Breast epithelium (tissue), 3 donors: ENCODE measurements at regions not wholly inside any gene's neighbourhood (a gene's known extent, or its start where the extent isn't known, plus 50 kb on each side); places are given as distances from the start of the nearest gene placed in this dataset.

Source experiments
- CTCF ChIP-seq, 3 donors: fragments of 450-650 bp; IDR thresholded peaks; one replicate each; pipeline ENCODE4 v1.5.1; 2016 to 2017; ENCODE audit warnings: antibody characterized with exemption in 3 of 3, mild to moderate bottlenecking in 3 of 3, moderate library complexity in 3 of 3
- POLR2A ChIP-seq: fragments of 450-650 bp; IDR thresholded peaks from one replicate; pipeline ENCODE4 v1.6.1; 2016; ENCODE audit warnings: antibody characterized with exemption, mild to moderate bottlenecking, moderate library complexity

- no peak for TF ChIP-seq CTCF (IDR thresholded peaks at IDR 0.05)
- no peak for TF ChIP-seq POLR2A
Observed at GRCh38 chr2:67486041-67486796, 89.1 kb downstream of the ETAA1 start.
